ENCODE measurements at regions not wholly inside any gene's neighbourhood (a gene's known extent, or its start where the extent isn't known, plus 50 kb on each side); places are given as distances from the start of the nearest gene placed in this dataset.

- TF ChIP-seq POLR2A (IDR thresholded peaks at IDR 0.05; ENCODE audit: low read length) (no peak), GATA1 (IDR thresholded peaks at IDR 0.05; ENCODE audit: low read depth, low read length) (no peak)
Measured at GRCh38 chr13:73671011-73671410, 463.2 kb downstream of the KLF12 start.
